ENCODE measurements at regions not wholly inside any gene's neighbourhood (a gene's known extent, or its start where the extent isn't known, plus 50 kb on each side); places are given as distances from the start of the nearest gene placed in this dataset.
"Not testable (repeated sequence)": the region's sequence is repeated elsewhere in the genome, so short reads cannot be mapped to it uniquely, and the experiment has no call there.

GRCh38 chr16:8120001-8120400 lies 470.3 kb downstream of the TMEM114 start:
- DNase-seq, result no peak
- intact Hi-C loops (cut with DNase I), result no loop called here
- 25 to 46% (median 44%) methylated on average over 4 of the region's 4 CpGs for WGBS, 3 donors

DNA sequence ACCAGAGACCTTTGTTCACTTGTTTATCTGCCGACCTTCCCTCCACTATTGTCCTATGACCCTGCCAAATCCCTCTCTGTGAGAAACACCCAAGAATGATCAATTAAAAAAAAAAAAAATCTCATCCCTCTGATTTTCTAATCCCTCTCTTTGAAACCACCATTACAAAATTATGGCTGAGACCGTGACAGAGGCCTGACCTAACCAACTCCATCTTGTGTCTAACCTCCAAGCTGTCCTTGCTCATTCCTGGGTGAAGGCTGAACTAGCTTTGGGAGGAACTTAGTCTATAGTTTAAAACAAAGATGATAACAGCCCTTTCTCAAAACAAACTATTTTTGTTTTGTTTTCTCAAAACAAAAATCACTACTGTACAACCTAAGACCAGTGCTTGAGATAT lies 474.5 kb downstream of the TMEM114 start:
- no peak for DNase-seq
- Histone ChIP-seq H3K4me1 (ENCODE audit: insufficient read depth) (no peaks in the 10 kb centered on the region), H3K4me3 (no peak overlapping the region), H3K9me3 (no peaks in the 10 kb centered on the region), H3K27me3 (no peaks in the 10 kb centered on the region), H3K36me3 (no peaks in the 10 kb centered on the region), H3K27ac (no peak overlapping the region)
- TF ChIP-seq POLR2A (IDR thresholded peaks at IDR 0.05) (no peak), EP300 (IDR thresholded peaks at IDR 0.05) (no peak), CTCF (IDR thresholded peaks at IDR 0.05) (no peak)
- 50 to 63% (median 55%) methylated on average over 2 of the region's 2 CpGs for WGBS, 3 donors
- intact Hi-C loops (cut with DNase I), result no loop called here

More at GRCh38 chr16:8120001-8120400, 470.3 kb downstream of the TMEM114 start:
- Histone ChIP-seq H3K9me3 (no peaks in the 10 kb centered on the region), H3K27ac (no peak overlapping the region), H3K27me3 (no peaks in the 10 kb centered on the region), H3K36me3 (no peaks in the 10 kb centered on the region), H3K4me1 (ENCODE audit: insufficient read depth) (no peaks in the 10 kb centered on the region), H3K4me3 (no peak overlapping the region)
- no peak for TF ChIP-seq POLR2A (IDR thresholded peaks at IDR 0.05)
- TF ChIP-seq EP300 (IDR thresholded peaks at IDR 0.05), result no peak
- no peak for TF ChIP-seq CTCF (IDR thresholded peaks at IDR 0.05)

GRCh38 chr16:8114941-8115340 lies 475.4 kb downstream of the TMEM114 start:
- H3K9me3 ChIP-seq; DNase-seq; H3K27me3 ChIP-seq; H3K4me1 ChIP-seq (ENCODE audit: insufficient read depth); H3K36me3 ChIP-seq; H3K27ac ChIP-seq; H3K4me3 ChIP-seq; intact Hi-C loops (cut with DNase I): not testable (repeated sequence)
- WGBS, 3 donors, result 91 to 96% (median 95%) methylated on average over 21 to 32 of the region's 32 CpGs

- no peaks in the 10 kb centered on the region for H3K4me1 ChIP-seq (ENCODE audit: insufficient read depth)
- no peak overlapping the region for H3K4me3 ChIP-seq
- no peaks in the 10 kb centered on the region for H3K9me3 ChIP-seq
- TF ChIP-seq EP300 (IDR thresholded peaks at IDR 0.05) (no peak), CTCF (IDR thresholded peaks at IDR 0.05) (no peak), POLR2A (IDR thresholded peaks at IDR 0.05) (no peak)
- no peak for DNase-seq
- 44 to 48% (median 46%) methylated on average over 3 of the region's 3 CpGs for WGBS, 3 donors
- no peaks in the 10 kb centered on the region for H3K27me3 ChIP-seq
- no peaks in the 10 kb centered on the region for H3K36me3 ChIP-seq
- intact Hi-C loops (cut with DNase I), result no loop called here
- H3K27ac ChIP-seq, result no peak overlapping the region
Measured at GRCh38 chr16:8113843-8114242, 476.5 kb downstream of the TMEM114 start.

DNA sequence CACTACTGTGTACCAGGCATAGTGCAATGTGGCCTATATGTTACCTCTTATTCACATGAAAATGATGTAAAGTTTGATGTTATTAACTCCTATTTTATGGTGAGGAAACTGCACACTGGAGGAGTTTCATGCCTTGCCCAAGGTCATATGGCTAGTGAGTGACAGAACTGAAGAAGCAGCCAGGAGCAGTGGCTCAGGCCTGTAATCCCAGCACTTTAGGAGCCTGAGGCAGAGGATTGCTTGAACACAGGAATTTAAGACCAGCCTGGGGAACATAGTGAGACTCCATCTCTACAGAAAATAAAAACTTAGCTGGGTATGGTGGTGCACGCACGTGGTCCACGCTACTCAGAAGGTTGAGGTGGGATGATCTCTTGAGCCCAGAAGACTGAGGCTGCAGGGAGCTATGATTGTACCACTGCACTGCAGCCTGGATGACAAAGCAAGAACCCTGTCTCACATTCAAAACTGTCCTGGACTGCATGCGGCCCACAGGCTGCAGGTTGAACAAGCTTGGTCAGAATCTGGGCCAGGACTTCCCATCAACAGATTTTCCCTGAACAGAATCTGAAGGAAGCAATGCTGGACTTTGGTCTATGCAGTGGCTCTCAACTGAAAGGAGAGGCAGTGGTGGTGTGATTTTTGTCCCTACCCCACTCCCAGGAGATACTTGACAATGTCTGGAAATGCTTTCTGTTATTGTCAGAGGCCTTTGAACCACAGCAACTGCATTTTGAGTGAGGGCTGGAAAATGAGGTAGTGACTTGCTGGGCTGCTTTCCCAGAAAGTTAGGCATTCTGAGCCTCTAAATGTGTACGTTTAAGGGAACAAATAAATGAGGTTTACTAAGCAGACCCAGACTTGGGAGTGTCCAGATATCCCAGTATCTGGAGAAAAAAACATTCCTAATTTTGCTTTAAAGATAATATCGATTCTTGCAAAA lies 479.5 kb downstream of the TMEM114 start:
- DNase-seq, result no peak
- Histone ChIP-seq H3K36me3 (no peaks in the 10 kb centered on the region), H3K9me3 (no peaks in the 10 kb centered on the region), H3K27me3 (no peaks in the 10 kb centered on the region), H3K27ac (no peak overlapping the region), H3K4me3 (no peak overlapping the region), H3K4me1 (ENCODE audit: insufficient read depth) (no peaks in the 10 kb centered on the region)
- WGBS, 3 donors, result 83 to 87% (median 84%) methylated on average over 6 of the region's 6 CpGs
- TF ChIP-seq POLR2A (IDR thresholded peaks at IDR 0.05), result no peak
- no peak for TF ChIP-seq CTCF (IDR thresholded peaks at IDR 0.05)
- TF ChIP-seq EP300 (IDR thresholded peaks at IDR 0.05), result no peak
- intact Hi-C loops (cut with DNase I), result no loop called here

All from ovary (tissue), 7 donors.